ENCODE measurements at regions not wholly inside any gene's neighbourhood (a gene's known extent, or its start where the extent isn't known, plus 50 kb on each side); places are given as distances from the start of the nearest gene placed in this dataset.
"Not testable (repeated sequence)": the region's sequence is repeated elsewhere in the genome, so short reads cannot be mapped to it uniquely, and the experiment has no call there.

DNA sequence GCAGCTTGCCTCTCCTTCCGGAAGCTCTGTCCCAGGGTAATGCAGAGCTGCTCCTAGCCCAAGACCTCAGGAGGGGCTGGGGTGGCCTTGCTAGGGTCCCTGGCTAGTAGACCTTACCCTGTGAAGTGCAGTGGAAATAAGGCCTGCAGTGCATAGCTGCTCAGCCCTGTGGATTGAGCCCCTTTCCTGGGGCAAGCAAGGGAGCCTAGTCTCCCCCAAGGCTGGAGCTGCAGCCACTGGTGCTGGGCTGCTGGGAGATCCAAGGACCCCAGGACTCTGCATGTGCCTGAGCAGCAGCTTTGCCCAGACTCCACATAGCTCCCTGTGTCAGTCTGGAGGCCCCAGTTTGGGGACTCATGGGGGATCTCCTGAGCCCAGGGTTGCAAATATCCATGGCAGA, 57.9 kb downstream of the FANCF start:
- DNase-seq: no peak

GRCh38 chr11:22566293-22566692, 59.3 kb downstream of the FANCF start:
- no peak for DNase-seq

- DNase-seq: no peak
Observed at GRCh38 chr11:22561283-22561682, 64.3 kb downstream of the FANCF start.

GRCh38 chr11:22559416-22559815, 66.2 kb downstream of the FANCF start:
- no peak for DNase-seq

GRCh38 chr11:22558664-22559063, 67.0 kb downstream of the FANCF start:
- DNase-seq: peak; percentile 66

GRCh38 chr11:22556381-22556780, 69.2 kb downstream of the FANCF start:
- DNase-seq: no peak

- DNase-seq: no peak
Observed at GRCh38 chr11:22555881-22556280, 69.7 kb downstream of the FANCF start.

GRCh38 chr11:22554221-22554620, 71.4 kb downstream of the FANCF start:
- DNase-seq: no peak

GRCh38 chr11:22552885-22553284, 72.7 kb downstream of the FANCF start:
- no peak for DNase-seq

DNA sequence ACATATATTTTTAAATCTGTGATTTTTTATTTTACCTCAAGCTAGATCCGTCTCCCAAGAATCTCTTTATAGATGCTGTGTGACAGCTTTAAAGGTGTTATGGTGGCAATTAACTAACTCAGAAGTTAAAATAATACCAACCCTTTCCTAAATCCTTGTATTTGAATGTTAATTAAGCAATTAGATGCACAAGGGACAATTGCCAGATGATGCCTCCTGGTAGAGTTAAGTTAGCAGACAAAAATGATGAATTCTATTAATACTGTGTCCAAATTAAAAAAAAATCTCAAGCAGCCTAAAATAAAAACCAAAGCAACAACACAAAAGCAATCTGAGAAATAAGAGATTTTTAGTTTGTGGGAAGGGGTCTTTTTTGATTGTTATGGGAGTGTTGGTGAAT, 78.9 kb downstream of the FANCF start:
- DNase-seq: no peak

GRCh38 chr11:22543261-22543660, 82.4 kb downstream of the FANCF start:
- no peak for DNase-seq

DNA sequence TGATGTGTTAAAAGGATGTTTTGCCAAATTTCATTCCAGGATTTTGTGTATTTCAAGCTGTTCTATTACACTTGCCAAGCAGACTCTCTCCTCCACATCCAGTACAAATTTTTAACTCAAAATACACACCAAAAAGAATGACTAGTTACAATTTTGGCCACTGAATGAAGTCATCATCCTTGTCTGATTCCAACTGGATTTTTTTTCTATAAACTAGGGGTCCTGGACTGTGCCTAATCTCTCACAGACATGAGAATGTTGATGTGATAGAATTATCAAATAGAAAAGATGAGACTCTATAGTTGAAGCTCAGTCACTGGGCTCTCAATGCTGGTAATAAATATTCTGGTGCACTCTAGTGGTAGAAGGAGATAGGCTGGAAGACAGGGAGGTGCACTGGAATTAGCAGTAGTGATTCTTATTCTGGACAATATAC, 85.8 kb downstream of the FANCF start:
- DNase-seq: no peak

GRCh38 chr11:22536071-22536470, 89.6 kb downstream of the FANCF start:
- no peak for DNase-seq

DNA sequence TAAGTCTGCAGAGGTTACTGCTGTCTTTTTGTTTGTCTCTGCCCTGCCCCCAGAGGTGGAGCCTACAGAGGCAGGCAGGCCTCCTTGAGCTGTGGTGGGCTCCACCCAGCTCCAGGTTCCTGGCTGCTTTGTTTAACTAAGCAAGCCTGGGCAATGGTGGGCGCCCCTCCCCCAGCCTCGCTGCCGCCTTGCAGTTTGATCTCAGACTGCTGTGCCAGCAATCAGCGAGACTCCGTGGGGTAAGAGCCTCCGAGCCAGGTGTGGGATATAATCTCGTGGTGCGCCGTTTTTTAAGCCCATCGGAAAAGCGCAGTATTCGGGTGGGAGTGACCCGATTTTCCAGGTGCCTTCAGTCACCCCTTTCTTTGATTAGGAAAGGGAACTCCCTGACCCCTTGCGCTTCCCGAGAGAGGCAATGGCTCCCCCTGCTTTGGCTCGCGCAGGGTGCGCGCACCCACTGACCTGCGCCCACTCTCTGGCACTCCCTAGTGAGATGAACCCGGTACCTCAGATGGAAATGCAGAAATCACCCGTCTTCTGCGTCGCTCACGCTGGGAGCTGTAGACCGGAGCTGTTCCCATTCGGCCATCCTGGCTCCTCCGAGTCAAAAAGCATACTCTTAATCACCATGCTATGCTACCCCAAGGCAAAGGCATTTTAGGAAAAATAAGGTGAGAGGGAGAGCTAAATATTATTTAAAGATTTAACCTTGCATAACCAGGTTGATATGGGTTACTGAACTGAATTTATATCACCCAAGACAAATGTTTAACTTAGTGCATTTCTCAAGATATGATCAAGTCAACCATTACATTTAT, 96.8 kb downstream of the FANCF start:
- DNase-seq: not testable (repeated sequence)

GRCh38 chr11:22522225-22522624, 103.4 kb downstream of the FANCF start:
- DNase-seq: no peak

DNA sequence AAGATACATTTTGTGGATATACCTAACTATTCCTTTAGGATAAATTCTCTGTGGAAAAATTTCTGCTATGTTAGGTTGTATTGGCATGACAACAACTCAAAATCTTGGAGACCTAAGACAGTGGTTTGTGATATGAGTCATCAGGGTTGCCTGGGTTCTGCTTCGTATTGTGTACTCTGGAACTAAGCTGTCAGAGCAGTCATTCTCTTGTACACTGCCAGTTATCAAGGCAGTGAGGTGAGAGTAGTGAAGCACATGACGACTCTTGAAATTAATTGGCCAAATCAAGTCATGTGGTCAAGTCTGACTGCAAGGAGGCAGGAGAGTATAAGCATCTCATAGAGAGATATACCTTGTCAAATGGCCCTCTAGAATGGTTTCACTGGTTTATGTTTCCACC, 104.4 kb downstream of the FANCF start:
- no peak for DNase-seq

- no peak for DNase-seq
Observed at GRCh38 chr11:22520521-22520920, 105.1 kb downstream of the FANCF start.

- DNase-seq: not testable (repeated sequence)
Observed at GRCh38 chr11:22518344-22518743, 107.3 kb downstream of the FANCF start.

GRCh38 chr11:22516111-22516510, 109.5 kb downstream of the FANCF start:
- peak; percentile 48 for DNase-seq

- DNase-seq: no peak
Observed at GRCh38 chr11:22512457-22512856, 113.2 kb downstream of the FANCF start.

DNA sequence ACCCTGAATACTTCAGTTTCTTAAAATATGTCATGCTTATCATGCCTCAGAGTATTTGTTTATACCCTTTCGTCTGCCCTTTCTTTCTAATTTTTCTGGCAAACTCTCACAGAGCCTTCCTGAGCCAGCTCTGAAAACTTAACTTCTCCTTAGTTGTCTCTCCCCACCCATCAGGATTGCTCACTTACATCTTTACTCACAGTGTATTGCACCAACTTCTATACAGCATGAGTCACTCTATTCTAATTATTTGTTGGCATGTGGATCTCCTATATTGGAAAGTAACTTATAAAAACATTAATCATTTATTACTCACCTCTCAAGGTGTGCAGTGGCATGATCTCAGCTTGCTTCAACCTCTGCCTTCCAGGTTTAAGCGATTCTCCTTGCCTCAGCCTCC, 114.9 kb downstream of the FANCF start:
- no peak for DNase-seq

DNA sequence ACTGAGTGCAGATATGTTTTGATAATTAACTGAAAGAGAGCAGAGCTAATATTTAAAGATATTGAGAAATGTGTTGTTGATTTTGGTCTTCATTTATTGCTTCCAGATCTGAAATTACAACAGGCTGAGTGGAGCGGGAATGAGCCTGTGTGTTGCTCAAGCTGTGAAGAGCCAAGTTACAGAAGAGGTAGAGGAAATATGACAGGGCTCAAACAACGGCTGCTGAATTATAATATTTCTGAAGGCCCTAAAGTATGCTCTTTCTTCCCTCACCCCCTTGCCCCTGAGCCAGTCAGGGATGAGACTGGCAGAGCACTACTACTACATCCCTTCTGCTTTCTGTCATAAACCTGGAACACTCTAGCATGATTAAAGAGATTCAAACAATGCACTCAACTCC, 115.6 kb downstream of the FANCF start:
- DNase-seq: no peak

DNA sequence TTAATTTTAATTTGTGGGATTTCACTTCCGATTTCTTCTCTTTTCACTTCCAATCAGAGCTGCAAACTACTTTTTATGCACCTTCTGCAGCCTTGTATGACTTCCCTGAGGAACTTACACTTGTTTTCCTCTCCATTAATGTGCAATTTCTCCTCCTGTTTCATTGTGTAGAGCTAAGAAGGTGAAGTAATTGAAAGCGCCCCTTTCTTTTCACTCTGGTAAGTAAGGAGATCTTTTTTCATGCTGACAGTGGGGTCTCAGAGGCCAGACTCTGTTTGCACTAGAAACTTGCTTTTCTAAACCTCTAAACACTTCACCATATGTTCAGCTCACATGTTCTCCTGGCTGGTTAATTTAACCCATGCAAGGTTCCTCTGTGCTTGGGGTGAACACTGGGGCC, 117.0 kb downstream of the FANCF start:
- peak; percentile 80 for DNase-seq

GRCh38 chr11:22497474-22497873, 128.1 kb downstream of the FANCF start:
- DNase-seq: no peak
